ENCODE measurements at regions not wholly inside any gene's neighbourhood (a gene's known extent, or its start where the extent isn't known, plus 50 kb on each side); places are given as distances from the start of the nearest gene placed in this dataset.

- TF ChIP-seq POLR2A (IDR thresholded peaks at IDR 0.05; ENCODE audit: low read depth, low read length), result no peak
- TF ChIP-seq POLR2AphosphoS5 (IDR thresholded peaks at IDR 0.05; ENCODE audit: low read depth, low read length), result no peak
- TF ChIP-seq TAF1 (IDR thresholded peaks at IDR 0.05; ENCODE audit: borderline replicate concordance, low read depth, low read length), result no peak
These were observed 97.2 kb downstream of the B3GNT2 start for GRCh38 chr2:62293151-62293489.
